Activated B cell treated with CpG ODN at 0.5 μM for 24 hours (primary cell): ENCODE measurements at regions not wholly inside any gene's neighbourhood (a gene's known extent, or its start where the extent isn't known, plus 50 kb on each side); places are given as distances from the start of the nearest gene placed in this dataset.

Source experiments
- ATAC-seq: fragments of 200-7000 bp; cut with Tn5 transposase; one replicate; pipeline ENCODE4 v1.10.0; 2021; ENCODE audit warnings: low read depth, mild to moderate bottlenecking, moderate library complexity
- CTCF ChIA-PET: fragments of 350-600 bp; sonication (Branson Sonifier 250); formaldehyde crosslinking; loops from one replicate; lab custom pipeline; 2021; ENCODE audit warnings: antibody characterized with exemption; lab: Charles Lee
- POLR2A ChIA-PET: fragments of 350-600 bp; sonication (Branson Sonifier 250); formaldehyde crosslinking; loops from one replicate; lab custom pipeline; 2021; ENCODE audit warnings: antibody characterized with exemption; lab: Charles Lee
- DNase-seq: peaks from one replicate; pipeline ENCODE4 v3.0.0; 2022
- H3K27ac Mint-ChIP-seq: one replicate; pipeline ENCODE4 v1.8.0; 2020; ENCODE audit warnings: mixed read lengths
- H3K27me3 Mint-ChIP-seq: one replicate; pipeline ENCODE4 v1.8.0; 2021; ENCODE audit warnings: mixed read lengths
- H3K36me3 Mint-ChIP-seq: one replicate; pipeline ENCODE4 v1.8.0; 2021; ENCODE audit warnings: low read depth, mixed read lengths
- H3K4me1 Mint-ChIP-seq: one replicate; pipeline ENCODE4 v1.8.0; 2021; ENCODE audit warnings: mixed read lengths
- H3K4me3 Mint-ChIP-seq: one replicate; pipeline ENCODE4 v1.8.0; 2020; ENCODE audit warnings: mild to moderate bottlenecking, mixed read lengths
- H3K9me3 Mint-ChIP-seq: one replicate; pipeline ENCODE4 v1.8.0; 2020; ENCODE audit warnings: mixed read lengths
- CTCF ChIP-seq: fragments of 200-600 bp; IDR thresholded peaks from one replicate; pipeline ENCODE4 v1.8.0; 2022; ENCODE audit warnings: antibody characterized with exemption, mild to moderate bottlenecking
- intact Hi-C: fragments of 100-400 bp; cut with micrococcal nuclease; formaldehyde crosslinking; loops from one replicate; pipeline ENCODE4 v1.15.1; 2024

GRCh38 chr9:96047741-96048103 is 172.2 kb downstream of the ERCC6L2 start:
- Mint-ChIP-seq H3K36me3 (no peaks in the 10 kb centered on the region), H3K4me1 (no peaks in the 10 kb centered on the region), H3K4me3 (no peak overlapping the region), H3K27ac (no peak overlapping the region), H3K27me3 (peaks cover 18% of the 10 kb centered on the region), H3K9me3 (no peaks in the 10 kb centered on the region)
- POLR2A ChIA-PET, result interaction anchor here (0.7 kb wide), 1 partner anchor 1870 kb away, joined by 3 read pairs; no protein-coding TSS in a partner anchor
- no peak for TF ChIP-seq CTCF
- ATAC-seq (no peak), DNase-seq (no peak)
- intact Hi-C loops, result no loop called here
- CTCF ChIA-PET, result no interaction called here

GRCh38 chr9:96047116-96047639 is 171.7 kb downstream of the ERCC6L2 start:
- H3K27me3 Mint-ChIP-seq, result peaks cover 16% of the 10 kb centered on the region
- ChIA-PET POLR2A (no interaction called here), CTCF (no interaction called here)
- no peak overlapping the region for H3K27ac Mint-ChIP-seq
- intact Hi-C loops, result no loop called here
- H3K4me3 Mint-ChIP-seq, result no peak overlapping the region
- TF ChIP-seq CTCF, result no peak
- H3K4me1 Mint-ChIP-seq, result no peaks in the 10 kb centered on the region
- ATAC-seq, result no peak
- H3K36me3 Mint-ChIP-seq, result no peaks in the 10 kb centered on the region
- no peaks in the 10 kb centered on the region for H3K9me3 Mint-ChIP-seq
- no peak for DNase-seq

- no peak overlapping the region for H3K4me3 Mint-ChIP-seq
- POLR2A ChIA-PET, result no interaction called here
- no peak for TF ChIP-seq CTCF
- H3K27ac Mint-ChIP-seq, result no peak overlapping the region
- intact Hi-C loops, result no loop called here
- H3K27me3 Mint-ChIP-seq, result peaks cover 14% of the 10 kb centered on the region
- ATAC-seq (no peak), DNase-seq (no peak)
- CTCF ChIA-PET, result no interaction called here
- no peaks in the 10 kb centered on the region for H3K36me3 Mint-ChIP-seq
- H3K9me3 Mint-ChIP-seq, result no peaks in the 10 kb centered on the region
- no peaks in the 10 kb centered on the region for H3K4me1 Mint-ChIP-seq
These were observed 170.3 kb downstream of the ERCC6L2 start for GRCh38 chr9:96045811-96046210.

GRCh38 chr9:96044401-96044800 is 168.9 kb downstream of the ERCC6L2 start:
- H3K27me3 Mint-ChIP-seq, result peaks cover 14% of the 10 kb centered on the region
- no peak overlapping the region for H3K27ac Mint-ChIP-seq
- no peak overlapping the region for H3K4me3 Mint-ChIP-seq
- POLR2A ChIA-PET, result no interaction called here
- intact Hi-C loops, result no loop called here
- H3K4me1 Mint-ChIP-seq, result no peaks in the 10 kb centered on the region
- no peaks in the 10 kb centered on the region for H3K9me3 Mint-ChIP-seq
- no peak for DNase-seq
- no peak for ATAC-seq
- no peaks in the 10 kb centered on the region for H3K36me3 Mint-ChIP-seq
- no peak for TF ChIP-seq CTCF
- CTCF ChIA-PET, result no interaction called here

- ATAC-seq (no peak), DNase-seq (no peak)
- peaks cover 22% of the 10 kb centered on the region for H3K9me3 Mint-ChIP-seq
- no peaks in the 10 kb centered on the region for H3K36me3 Mint-ChIP-seq
- intact Hi-C loops, result no loop called here
- peaks cover 6% of the 10 kb centered on the region for H3K27me3 Mint-ChIP-seq
- POLR2A ChIA-PET, result no interaction called here
- H3K4me1 Mint-ChIP-seq, result no peaks in the 10 kb centered on the region
- no peak for TF ChIP-seq CTCF
- H3K4me3 Mint-ChIP-seq, result no peak overlapping the region
- H3K27ac Mint-ChIP-seq, result no peak overlapping the region
- CTCF ChIA-PET, result no interaction called here
These were observed 165.3 kb downstream of the ERCC6L2 start for GRCh38 chr9:96040591-96041461.
